A549 (cell line): ENCODE measurements at regions not wholly inside any gene's neighbourhood (a gene's known extent, or its start where the extent isn't known, plus 50 kb on each side); places are given as distances from the start of the nearest gene placed in this dataset.

Experiments used
- CEBPB ChIP-seq, 2 experiments: fragments of >200 bp in 1 of 2; sonication (Bioruptor Twin) in 1 of 2; formaldehyde crosslinking in 1 of 2; IDR thresholded peaks; 2 replicates each; pipeline ENCODE4 v1.6.1; 2012 to 2016
- CTCF ChIP-seq: fragments of >200 bp; sonication (Bioruptor Twin); formaldehyde crosslinking; IDR thresholded peaks from 3 replicates; pipeline ENCODE4 v1.5.1; 2016
- MAFK ChIP-seq: fragments of 450-650 bp; IDR thresholded peaks from 2 replicates; pipeline ENCODE4 v1.6.1; 2014; ENCODE audit not compliant: partially characterized antibody
- MAX ChIP-seq: IDR thresholded peaks from 2 replicates; pipeline ENCODE4 v1.6.1; 2012
- NR3C1 ChIP-seq: fragments of >200 bp; sonication (Bioruptor Twin); formaldehyde crosslinking; IDR thresholded peaks from 3 replicates; pipeline ENCODE4 v1.6.1; 2017
- REST ChIP-seq: fragments of 200-600 bp; sonication (generic); IDR thresholded peaks from 2 replicates; pipeline ENCODE4 v1.6.1; 2016; ENCODE audit warnings: antibody characterized with exemption, mild to moderate bottlenecking, moderate library complexity
- RFX5 ChIP-seq: fragments of 450-650 bp; IDR thresholded peaks from 2 replicates; pipeline ENCODE4 v1.7.1; 2014; ENCODE audit warnings: antibody characterized with exemption, mild to moderate bottlenecking, moderate library complexity

GRCh38 chr14:96994999-96995398 is 197.8 kb downstream of the VRK1 start:
- TF ChIP-seq CTCF (no peak), CEBPB (IDR thresholded peaks at IDR 0.05) (no peak), REST (no peak), MAFK (no peak), RFX5 (no peak), MAX (no peak), NR3C1 (no peak)
